Stimulated activated effector memory CD8-positive, alpha-beta T cell treated with anti-CD3 and anti-CD28 coated beads, Interleukin-12 subunit alpha, Interleukin-12 subunit beta, amount 100 ng/mL, for 72 hours (primary cell): ENCODE measurements at regions not wholly inside any gene's neighbourhood (a gene's known extent, or its start where the extent isn't known, plus 50 kb on each side); places are given as distances from the start of the nearest gene placed in this dataset.
"Not testable (repeated sequence)": the region's sequence is repeated elsewhere in the genome, so short reads cannot be mapped to it uniquely, and the experiment has no call there.

Experiments used
- ATAC-seq: fragments of 150-1000 bp; cut with Tn5 transposase; 2 replicates; pipeline ENCODE4 v1.10.0; 2021
- DNase-seq, 2 donors: peaks; one replicate each; pipeline ENCODE4 v3.0.0; 2021 to 2022; ENCODE audit warnings: low spot score in 2 of 2
- H3K27ac Mint-ChIP-seq: one replicate; pipeline ENCODE4 v1.8.0; 2022; ENCODE audit warnings: mild to moderate bottlenecking, mixed read lengths
- H3K36me3 Mint-ChIP-seq: one replicate; pipeline ENCODE4 v1.8.0; 2022; ENCODE audit warnings: mild to moderate bottlenecking, mixed read lengths
- H3K4me1 Mint-ChIP-seq: one replicate; pipeline ENCODE4 v1.8.0; 2022; ENCODE audit warnings: mixed read lengths
- H3K4me3 Mint-ChIP-seq: one replicate; pipeline ENCODE4 v1.8.0; 2022; ENCODE audit warnings: mild to moderate bottlenecking, mixed read lengths
- H3K9me3 Mint-ChIP-seq: one replicate; pipeline ENCODE4 v1.8.0; 2022; ENCODE audit warnings: mixed read lengths

GRCh38 chr2:207230261-207231105 lies 64.7 kb upstream of the KLF7 start:
- Mint-ChIP-seq H3K36me3 (no peaks in the 10 kb centered on the region), H3K4me3 (no peak overlapping the region), H3K9me3 (peaks cover 2% of the 10 kb centered on the region), H3K27ac (no peak overlapping the region), H3K4me1 (peaks cover 25% of the 10 kb centered on the region)
- ATAC-seq = no peak
- DNase-seq = no peak

DNA sequence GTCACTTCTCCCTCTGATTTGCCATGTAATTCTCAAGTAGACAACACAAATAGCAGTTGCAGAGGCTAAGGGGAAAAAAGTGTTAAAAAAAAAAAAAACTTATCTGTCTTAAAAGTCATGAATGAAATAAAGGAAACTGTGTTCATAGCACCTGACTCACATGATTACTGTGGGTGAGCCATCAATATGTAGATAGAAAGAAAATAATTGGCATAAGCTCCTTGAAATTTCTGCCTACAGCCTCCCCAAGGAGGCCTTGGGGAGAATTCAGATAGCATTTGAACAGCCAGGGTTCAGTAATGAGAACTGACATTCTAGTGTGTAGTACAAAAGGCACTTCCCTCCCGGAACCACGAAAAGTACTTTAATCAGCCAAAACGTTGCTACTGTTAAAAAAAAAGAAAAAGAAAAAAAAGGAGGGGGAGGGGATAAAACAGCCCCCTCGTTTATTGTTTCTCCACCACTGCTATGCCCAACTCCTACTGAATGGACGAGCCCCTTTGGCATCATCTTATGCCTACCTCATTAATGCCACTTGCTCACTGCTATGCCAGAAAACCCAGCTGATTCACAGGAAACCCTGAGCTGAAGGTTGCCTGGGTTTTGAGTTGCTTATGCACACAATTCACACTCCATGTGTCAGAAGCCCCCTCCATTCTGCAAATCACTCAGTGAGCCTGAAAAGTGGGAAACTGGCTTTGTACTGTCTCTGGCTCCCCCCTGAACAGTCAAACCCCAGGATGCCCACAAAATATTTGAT lies 65.5 kb upstream of the KLF7 start:
- H3K4me3 Mint-ChIP-seq = no peak overlapping the region
- H3K36me3 Mint-ChIP-seq = no peaks in the 10 kb centered on the region
- DNase-seq = no peak
- peaks cover 2% of the 10 kb centered on the region for H3K9me3 Mint-ChIP-seq
- ATAC-seq = peak; percentile 72
- H3K27ac Mint-ChIP-seq = no peak overlapping the region
- H3K4me1 Mint-ChIP-seq = peaks cover 22% of the 10 kb centered on the region

DNA sequence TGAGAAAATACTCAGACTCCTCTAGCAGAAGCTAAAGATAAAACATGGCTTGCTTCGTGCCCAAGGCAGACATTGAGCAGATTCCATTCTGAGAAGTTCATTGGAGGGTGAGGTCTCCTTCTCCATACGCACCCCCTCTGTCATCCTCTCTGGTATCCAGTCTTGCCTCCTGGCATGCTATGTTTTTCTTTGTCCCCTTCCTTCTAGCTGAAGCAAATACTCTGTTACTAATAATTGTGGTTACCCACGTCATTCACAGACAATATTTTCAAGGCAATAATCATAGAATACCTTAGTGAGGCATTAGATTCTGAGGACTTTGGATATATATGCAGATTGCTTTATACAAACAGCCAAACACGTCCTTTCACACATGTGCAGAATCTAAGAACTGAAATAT lies 66.2 kb upstream of the KLF7 start:
- Mint-ChIP-seq H3K4me1 (peaks cover 15% of the 10 kb centered on the region), H3K27ac (no peak overlapping the region), H3K9me3 (peaks cover 2% of the 10 kb centered on the region), H3K4me3 (no peak overlapping the region), H3K36me3 (no peaks in the 10 kb centered on the region)
- ATAC-seq (no peak), DNase-seq (no peak)

GRCh38 chr2:207233141-207233540 lies 67.4 kb upstream of the KLF7 start:
- H3K4me1 Mint-ChIP-seq = peaks cover 19% of the 10 kb centered on the region

GRCh38 chr2:207233731-207234130 lies 68.0 kb upstream of the KLF7 start:
- H3K36me3 Mint-ChIP-seq = no peaks in the 10 kb centered on the region
- H3K4me3 Mint-ChIP-seq = no peak overlapping the region
- ATAC-seq (no peak), DNase-seq (no peak)
- peaks cover 2% of the 10 kb centered on the region for H3K9me3 Mint-ChIP-seq
- H3K4me1 Mint-ChIP-seq = peaks cover 20% of the 10 kb centered on the region
- H3K27ac Mint-ChIP-seq = no peak overlapping the region

More at GRCh38 chr2:207233141-207233540, 67.4 kb upstream of the KLF7 start:
- ATAC-seq, H3K4me3 Mint-ChIP-seq, DNase-seq, H3K36me3 Mint-ChIP-seq, H3K27ac Mint-ChIP-seq, H3K9me3 Mint-ChIP-seq: not testable (repeated sequence)

DNA sequence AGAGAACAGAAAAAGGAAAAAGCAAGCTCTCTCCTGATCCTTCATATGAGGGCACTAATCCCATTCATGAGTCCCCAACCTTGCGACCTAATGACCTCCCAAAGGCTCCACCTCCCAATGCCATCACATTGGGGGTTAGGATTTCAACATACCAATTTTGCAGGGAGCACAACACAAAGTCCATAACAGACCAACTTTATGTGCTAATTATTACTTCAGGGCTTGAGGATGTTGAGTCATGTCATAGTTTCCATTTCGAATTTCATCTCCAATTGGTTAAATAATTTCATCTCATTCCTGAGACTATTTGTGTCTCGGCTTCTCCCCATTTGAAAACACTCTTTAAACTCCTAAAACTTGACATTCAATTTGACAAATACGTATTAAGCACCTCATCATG lies 69.9 kb upstream of the KLF7 start:
- Mint-ChIP-seq H3K9me3 (no peaks in the 10 kb centered on the region), H3K27ac (no peak overlapping the region), H3K4me1 (peaks cover 18% of the 10 kb centered on the region), H3K36me3 (no peaks in the 10 kb centered on the region), H3K4me3 (no peak overlapping the region)
- DNase-seq = no peak
- no peak for ATAC-seq

GRCh38 chr2:207236156-207236935 lies 70.6 kb upstream of the KLF7 start:
- Mint-ChIP-seq H3K4me3 (no peak overlapping the region), H3K4me1 (peaks cover 12% of the 10 kb centered on the region), H3K36me3 (no peaks in the 10 kb centered on the region), H3K27ac (no peak overlapping the region), H3K9me3 (no peaks in the 10 kb centered on the region)
- no peak for DNase-seq
- no peak for ATAC-seq

- Mint-ChIP-seq H3K36me3 (no peaks in the 10 kb centered on the region), H3K9me3 (no peaks in the 10 kb centered on the region), H3K27ac (peak overlapping the region; percentile 38), H3K4me3 (no peak overlapping the region), H3K4me1 (peaks cover 6% of the 10 kb centered on the region)
- DNase-seq (no peak), ATAC-seq (no peak)
Observed at GRCh38 chr2:207238831-207239701, 73.3 kb upstream of the KLF7 start.

DNA sequence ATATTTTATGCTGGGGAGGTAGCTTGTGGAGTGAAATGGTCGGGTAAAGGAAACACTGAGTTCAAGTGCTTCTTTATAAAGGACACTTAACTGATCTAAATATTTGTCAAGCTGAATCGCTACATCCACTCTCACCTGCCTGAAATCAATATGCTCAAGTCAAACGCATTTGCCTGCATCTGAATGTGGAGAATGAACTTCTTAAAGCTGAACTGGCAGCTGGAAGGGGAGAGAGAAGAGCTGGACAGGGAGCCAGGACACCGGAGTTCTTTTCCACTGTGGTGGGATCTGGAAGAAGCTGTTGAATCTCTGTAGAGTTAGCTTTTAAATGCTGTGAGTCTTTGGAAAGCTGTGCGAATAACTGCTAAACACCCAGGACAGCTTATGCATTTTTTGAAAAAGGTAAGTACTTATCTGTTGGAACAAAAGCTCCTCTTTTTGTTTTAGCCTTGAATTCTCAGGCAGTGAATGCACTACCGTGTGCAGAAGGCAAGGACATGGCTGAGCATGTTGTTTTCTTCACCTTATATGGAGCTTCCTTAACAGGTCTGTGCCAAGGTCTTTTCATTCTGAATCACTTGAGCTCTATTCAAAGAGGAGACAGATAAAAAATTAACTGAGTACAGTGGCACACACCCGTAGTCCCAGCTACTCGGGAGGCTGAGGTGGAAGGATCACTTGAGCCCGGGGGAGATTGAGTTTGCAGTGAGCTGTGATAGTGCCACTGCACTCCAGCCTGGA lies 74.2 kb upstream of the KLF7 start:
- ATAC-seq (no peak), DNase-seq (no peak)
- Mint-ChIP-seq H3K9me3 (no peaks in the 10 kb centered on the region), H3K27ac (peak overlapping the region; percentile 38), H3K36me3 (no peaks in the 10 kb centered on the region), H3K4me3 (no peak overlapping the region), H3K4me1 (peaks cover 6% of the 10 kb centered on the region)

DNA sequence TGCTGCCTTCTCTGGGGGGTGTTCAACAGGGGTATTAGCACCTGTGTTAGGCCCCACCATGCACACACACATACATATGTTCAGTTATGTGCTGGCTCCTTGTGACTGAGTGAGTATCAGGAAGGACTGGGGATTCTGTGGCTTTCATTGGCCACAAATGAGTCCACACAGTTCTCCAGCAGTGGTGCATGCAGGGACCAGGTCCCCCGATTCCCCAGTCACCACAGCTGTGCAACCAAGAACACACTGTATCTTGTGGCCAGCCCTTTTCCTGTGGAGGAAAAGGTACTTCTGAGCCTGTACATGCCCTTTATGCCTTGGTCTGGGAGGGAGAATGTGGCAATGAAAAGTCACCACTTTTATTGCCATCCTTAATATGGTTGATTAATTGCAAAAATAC lies 74.9 kb upstream of the KLF7 start:
- ATAC-seq (peak; percentile 31), DNase-seq (no peak)
- Mint-ChIP-seq H3K4me1 (peaks cover 6% of the 10 kb centered on the region), H3K9me3 (no peaks in the 10 kb centered on the region), H3K27ac (no peak overlapping the region), H3K36me3 (no peaks in the 10 kb centered on the region), H3K4me3 (no peak overlapping the region)

- no peaks in the 10 kb centered on the region for H3K36me3 Mint-ChIP-seq
- no peaks in the 10 kb centered on the region for H3K9me3 Mint-ChIP-seq
- H3K27ac Mint-ChIP-seq = no peak overlapping the region
- H3K4me3 Mint-ChIP-seq = no peak overlapping the region
- DNase-seq (peak; percentile 9 to 70), ATAC-seq (peak; percentile 96)
- peaks cover 6% of the 10 kb centered on the region for H3K4me1 Mint-ChIP-seq
Observed at GRCh38 chr2:207241198-207241597, 75.5 kb upstream of the KLF7 start.

- H3K27ac Mint-ChIP-seq = no peak overlapping the region
- no peaks in the 10 kb centered on the region for H3K4me1 Mint-ChIP-seq
- ATAC-seq (no peak), DNase-seq (no peak)
- H3K9me3 Mint-ChIP-seq = no peaks in the 10 kb centered on the region
- H3K36me3 Mint-ChIP-seq = no peaks in the 10 kb centered on the region
- H3K4me3 Mint-ChIP-seq = no peak overlapping the region
Observed at GRCh38 chr2:207243601-207244000, 77.9 kb upstream of the KLF7 start.

DNA sequence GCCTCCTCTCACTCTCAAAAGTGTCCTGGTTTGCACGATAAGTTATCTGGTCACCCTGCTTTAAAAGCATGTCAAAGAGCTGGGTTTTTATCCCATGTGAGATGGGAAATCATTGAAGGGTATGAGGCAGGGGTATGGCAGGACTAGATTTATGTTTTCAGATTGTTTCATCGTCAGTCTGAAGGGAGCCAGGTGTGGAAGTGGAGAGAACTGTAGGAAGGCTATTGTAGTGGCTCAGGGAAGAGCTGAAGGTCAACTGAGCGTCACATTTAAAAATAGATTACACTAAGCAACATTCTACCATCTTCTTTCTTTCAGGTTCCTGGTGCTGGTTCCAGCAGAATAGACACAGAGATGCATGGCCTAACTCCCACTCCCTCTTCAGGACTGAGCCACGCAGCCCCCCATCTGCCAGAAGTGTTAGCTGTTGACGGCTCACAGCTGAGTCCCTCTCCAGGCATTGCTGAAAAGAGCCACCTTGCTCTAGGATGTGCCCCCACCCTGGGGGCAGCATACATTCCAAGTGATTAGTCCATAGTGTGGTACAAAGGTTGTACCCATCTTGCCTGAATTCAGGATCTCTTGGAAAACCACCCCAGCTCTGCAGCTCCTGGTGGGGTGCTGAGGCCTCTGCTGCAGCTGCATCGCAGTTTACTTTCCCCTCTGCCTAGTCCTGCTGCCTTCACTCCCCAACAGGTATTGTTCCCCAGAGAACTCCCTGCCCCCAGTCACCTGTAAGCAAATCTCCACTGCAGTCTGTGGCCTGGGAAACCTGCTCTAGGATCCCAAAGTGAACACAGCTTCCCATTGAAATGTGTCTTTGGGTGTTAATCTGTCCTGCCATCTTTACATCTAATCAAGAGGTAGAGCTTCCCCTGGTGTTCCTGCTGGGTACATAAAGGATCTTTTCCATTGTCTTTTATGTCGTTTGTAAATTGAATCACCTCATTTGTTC lies 79.5 kb upstream of the KLF7 start:
- Mint-ChIP-seq H3K9me3 (no peaks in the 10 kb centered on the region), H3K4me3 (no peak overlapping the region), H3K27ac (no peak overlapping the region), H3K4me1 (no peaks in the 10 kb centered on the region), H3K36me3 (no peaks in the 10 kb centered on the region)
- ATAC-seq (no peak), DNase-seq (no peak)
